ENCODE measurements at regions not wholly inside any gene's neighbourhood (a gene's known extent, or its start where the extent isn't known, plus 50 kb on each side); places are given as distances from the start of the nearest gene placed in this dataset.

- Histone ChIP-seq H3K36me3 (replicated peaks; ENCODE audit: low read depth, low read length) (no peaks in the 10 kb centered on the region), H3K9ac (ENCODE audit: low read length) (no peak overlapping the region), H3K4me3 (ENCODE audit: low read length) (no peak overlapping the region), H3K9me3 (ENCODE audit: insufficient read depth, low read length) (no peaks in the 10 kb centered on the region), H2AFZ (ENCODE audit: low read depth, low read length) (no peak overlapping the region), H3K27me3 (ENCODE audit: low read depth, low read length) (no peaks in the 10 kb centered on the region), H4K20me1 (ENCODE audit: insufficient read depth, low read length) (no peaks in the 10 kb centered on the region), H3K79me2 (ENCODE audit: low read length) (no peaks in the 10 kb centered on the region), H3K4me2 (ENCODE audit: low read length) (no peak overlapping the region), H3K27ac (ENCODE audit: low read length) (no peak overlapping the region), H3K4me1 (ENCODE audit: low read length) (no peaks in the 10 kb centered on the region)
- no peak for TF ChIP-seq EZH2phosphoT487 (IDR thresholded peaks at IDR 0.05; ENCODE audit: low read depth)
- TF ChIP-seq, protein P1, sequence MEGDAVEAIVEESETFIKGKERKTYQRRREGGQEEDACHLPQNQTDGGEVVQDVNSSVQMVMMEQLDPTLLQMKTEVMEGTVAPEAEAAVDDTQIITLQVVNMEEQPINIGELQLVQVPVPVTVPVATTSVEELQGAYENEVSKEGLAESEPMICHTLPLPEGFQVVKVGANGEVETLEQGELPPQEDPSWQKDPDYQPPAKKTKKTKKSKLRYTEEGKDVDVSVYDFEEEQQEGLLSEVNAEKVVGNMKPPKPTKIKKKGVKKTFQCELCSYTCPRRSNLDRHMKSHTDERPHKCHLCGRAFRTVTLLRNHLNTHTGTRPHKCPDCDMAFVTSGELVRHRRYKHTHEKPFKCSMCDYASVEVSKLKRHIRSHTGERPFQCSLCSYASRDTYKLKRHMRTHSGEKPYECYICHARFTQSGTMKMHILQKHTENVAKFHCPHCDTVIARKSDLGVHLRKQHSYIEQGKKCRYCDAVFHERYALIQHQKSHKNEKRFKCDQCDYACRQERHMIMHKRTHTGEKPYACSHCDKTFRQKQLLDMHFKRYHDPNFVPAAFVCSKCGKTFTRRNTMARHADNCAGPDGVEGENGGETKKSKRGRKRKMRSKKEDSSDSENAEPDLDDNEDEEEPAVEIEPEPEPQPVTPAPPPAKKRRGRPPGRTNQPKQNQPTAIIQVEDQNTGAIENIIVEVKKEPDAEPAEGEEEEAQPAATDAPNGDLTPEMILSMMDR (IDR thresholded peaks at IDR 0.05; ENCODE audit: low read depth, low read length): no peak
Measured at GRCh38 chr4:177239878-177240277, 69.8 kb upstream of the NEIL3 start.

DNA sequence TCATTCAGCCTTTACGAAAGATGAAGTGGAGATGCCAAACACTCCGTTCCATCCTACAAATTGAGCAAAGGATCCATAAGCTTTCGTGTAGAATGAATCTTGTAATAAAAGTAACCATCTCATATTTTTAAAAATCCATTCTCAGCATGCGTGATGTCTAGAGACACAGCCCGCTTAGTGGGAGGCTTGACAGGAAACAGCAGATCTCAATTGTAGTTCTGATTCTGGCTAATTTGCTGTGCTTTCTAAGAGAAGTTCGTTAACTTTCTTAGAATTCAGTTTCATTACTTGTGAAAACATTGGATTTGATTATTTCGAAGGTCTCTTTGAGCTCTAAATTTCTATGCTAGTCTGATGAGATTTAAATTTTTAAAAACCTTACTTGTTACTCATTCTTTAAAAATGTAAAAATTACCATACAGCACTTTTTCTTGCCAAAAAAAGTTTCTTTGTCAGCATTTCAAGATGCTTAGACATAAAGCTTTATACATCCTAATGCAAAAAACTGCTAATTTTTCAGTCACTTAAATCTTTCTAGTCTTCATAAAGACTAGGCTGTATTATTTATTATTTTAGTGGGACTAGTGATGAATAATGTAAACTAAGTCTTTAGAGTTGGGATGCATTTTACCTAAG is 66.9 kb upstream of the NEIL3 start:
- Histone ChIP-seq H3K4me3 (ENCODE audit: low read length) (no peak overlapping the region), H4K20me1 (ENCODE audit: insufficient read depth, low read length) (no peaks in the 10 kb centered on the region), H3K27me3 (ENCODE audit: low read depth, low read length) (no peaks in the 10 kb centered on the region), H3K4me2 (ENCODE audit: low read length) (no peak overlapping the region), H3K9ac (ENCODE audit: low read length) (no peak overlapping the region), H3K9me3 (ENCODE audit: insufficient read depth, low read length) (no peaks in the 10 kb centered on the region), H3K36me3 (replicated peaks; ENCODE audit: low read depth, low read length) (no peaks in the 10 kb centered on the region), H3K4me1 (ENCODE audit: low read length) (no peaks in the 10 kb centered on the region), H3K27ac (ENCODE audit: low read length) (no peak overlapping the region), H3K79me2 (ENCODE audit: low read length) (no peaks in the 10 kb centered on the region), H2AFZ (ENCODE audit: low read depth, low read length) (no peak overlapping the region)
- TF ChIP-seq EZH2phosphoT487 (IDR thresholded peaks at IDR 0.05; ENCODE audit: low read depth): no peak
- TF ChIP-seq, protein P1 (IDR thresholded peaks at IDR 0.05; ENCODE audit: low read depth, low read length): no peak

DNA sequence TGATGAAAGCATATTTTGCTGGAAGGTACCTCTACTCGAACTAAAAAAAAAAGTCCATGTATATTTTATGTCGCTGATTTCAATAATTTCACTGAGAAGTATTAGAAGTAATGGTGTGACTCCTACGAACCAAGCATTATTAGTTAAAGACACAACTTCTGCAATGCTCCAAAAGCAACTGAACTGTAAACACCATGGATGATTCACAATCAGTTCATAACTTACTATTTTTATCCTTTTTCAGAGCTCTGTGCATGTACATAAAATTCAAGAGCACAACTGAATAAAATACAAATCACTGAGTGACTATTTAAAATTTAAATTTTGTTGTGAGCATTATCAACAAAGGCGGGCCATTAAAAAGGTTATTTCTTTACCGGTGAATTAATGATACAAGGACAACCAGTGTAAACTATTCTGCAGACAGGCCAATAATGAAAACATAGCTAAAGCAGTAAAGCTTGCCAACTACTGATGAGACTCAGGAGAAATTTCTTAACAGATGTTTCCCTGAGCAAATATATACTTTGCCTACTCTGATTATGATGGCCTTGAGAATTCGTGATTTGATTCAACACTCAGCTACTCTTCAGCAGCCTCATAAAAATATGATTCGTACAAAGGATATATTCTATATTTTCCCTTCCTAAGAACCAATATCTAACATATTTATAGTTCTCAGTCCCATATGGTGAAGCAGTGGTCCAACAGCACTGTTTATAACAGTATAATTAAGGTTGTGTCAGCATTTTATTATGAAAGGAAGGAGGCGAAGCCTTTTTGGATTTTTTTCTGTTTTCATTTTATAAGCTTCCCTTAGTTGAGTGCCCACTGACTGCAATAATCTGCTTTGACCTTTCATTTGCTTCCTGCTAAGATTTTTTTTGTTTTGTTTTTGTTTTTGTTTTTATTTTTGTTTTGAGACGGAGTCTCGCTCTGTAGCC is 62.8 kb upstream of the NEIL3 start:
- no peaks in the 10 kb centered on the region for H3K79me2 ChIP-seq (ENCODE audit: low read length)
- H3K9ac ChIP-seq (ENCODE audit: low read length): no peak overlapping the region
- H3K4me3 ChIP-seq (ENCODE audit: low read length): no peak overlapping the region
- no peaks in the 10 kb centered on the region for H3K36me3 ChIP-seq (replicated peaks; ENCODE audit: low read depth, low read length)
- peaks cover 13% of the 10 kb centered on the region for H3K27me3 ChIP-seq (ENCODE audit: low read depth, low read length)
- no peak overlapping the region; the same call in 1 of the 2 replicates for H2AFZ ChIP-seq (ENCODE audit: low read depth, low read length)
- no peak overlapping the region for H3K27ac ChIP-seq (ENCODE audit: low read length)
- H4K20me1 ChIP-seq (ENCODE audit: insufficient read depth, low read length): no peaks in the 10 kb centered on the region
- H3K4me1 ChIP-seq (ENCODE audit: low read length): peaks cover 16% of the 10 kb centered on the region; the same call in 1 of the 2 replicates
- no peaks in the 10 kb centered on the region for H3K9me3 ChIP-seq (ENCODE audit: insufficient read depth, low read length)
- TF ChIP-seq, protein P1 (IDR thresholded peaks at IDR 0.05; ENCODE audit: low read depth, low read length): no peak
- no peak for TF ChIP-seq EZH2phosphoT487 (IDR thresholded peaks at IDR 0.05; ENCODE audit: low read depth)
- no peak overlapping the region for H3K4me2 ChIP-seq (ENCODE audit: low read length)

- Histone ChIP-seq H2AFZ (ENCODE audit: low read depth, low read length) (peak overlapping the region; percentile 75), H3K4me1 (ENCODE audit: low read length) (peaks cover 16% of the 10 kb centered on the region; the same call in 1 of the 2 replicates), H3K4me3 (ENCODE audit: low read length) (peak overlapping the region; percentile 58), H3K4me2 (ENCODE audit: low read length) (peak overlapping the region; percentile 74), H3K27me3 (ENCODE audit: low read depth, low read length) (peaks cover 13% of the 10 kb centered on the region), H3K27ac (ENCODE audit: low read length) (no peak overlapping the region), H4K20me1 (ENCODE audit: insufficient read depth, low read length) (no peaks in the 10 kb centered on the region), H3K79me2 (ENCODE audit: low read length) (no peaks in the 10 kb centered on the region), H3K9me3 (ENCODE audit: insufficient read depth, low read length) (no peaks in the 10 kb centered on the region), H3K36me3 (replicated peaks; ENCODE audit: low read depth, low read length) (no peaks in the 10 kb centered on the region), H3K9ac (ENCODE audit: low read length) (no peak overlapping the region)
- no peak for TF ChIP-seq EZH2phosphoT487 (IDR thresholded peaks at IDR 0.05; ENCODE audit: low read depth)
- TF ChIP-seq, protein P1 (IDR thresholded peaks at IDR 0.05; ENCODE audit: low read depth, low read length): peak; percentile 100
Measured at GRCh38 chr4:177250056-177250696, 59.5 kb upstream of the NEIL3 start.
